ENCODE measurements at regions not wholly inside any gene's neighbourhood (a gene's known extent, or its start where the extent isn't known, plus 50 kb on each side); places are given as distances from the start of the nearest gene placed in this dataset.

GRCh38 chr2:125573432-125573831, 1082.5 kb upstream of the GYPC start:
- Histone ChIP-seq H3K4me1 (no peaks in the 10 kb centered on the region), H3K36me3 (no peaks in the 10 kb centered on the region), H3K9me3 (no peaks in the 10 kb centered on the region), H3K27ac (no peak overlapping the region), H3K27me3 (no peaks in the 10 kb centered on the region), H3K4me3 (no peak overlapping the region)
- DNase-seq (no peak), ATAC-seq (ENCODE audit: low FRiP score in 2 of 2) (no peak)
- 57 to 60% methylated on average over 2 of the region's 2 CpGs for WGBS, 2 donors
- TF ChIP-seq POLR2AphosphoS5 (IDR thresholded peaks at IDR 0.05) (no peak), POLR2A (IDR thresholded peaks at IDR 0.05) (no peak), CTCF (IDR thresholded peaks at IDR 0.05) (no peak), EP300 (IDR thresholded peaks at IDR 0.05) (no peak)

GRCh38 chr2:125576558-125576957, 1079.4 kb upstream of the GYPC start:
- no peak for ATAC-seq (ENCODE audit: low FRiP score in 2 of 2)
- no peaks in the 10 kb centered on the region for H3K4me1 ChIP-seq
- no peaks in the 10 kb centered on the region for H3K36me3 ChIP-seq
- WGBS, 2 donors = 74 to 80% methylated on average over 3 of the region's 3 CpGs
- no peak overlapping the region for H3K4me3 ChIP-seq
- H3K27me3 ChIP-seq = no peaks in the 10 kb centered on the region
- H3K27ac ChIP-seq = no peak overlapping the region
- DNase-seq = no peak
- TF ChIP-seq POLR2AphosphoS5 (IDR thresholded peaks at IDR 0.05) (no peak), POLR2A (IDR thresholded peaks at IDR 0.05) (no peak), EP300 (IDR thresholded peaks at IDR 0.05) (no peak), CTCF (IDR thresholded peaks at IDR 0.05) (no peak)
- no peaks in the 10 kb centered on the region for H3K9me3 ChIP-seq

DNA sequence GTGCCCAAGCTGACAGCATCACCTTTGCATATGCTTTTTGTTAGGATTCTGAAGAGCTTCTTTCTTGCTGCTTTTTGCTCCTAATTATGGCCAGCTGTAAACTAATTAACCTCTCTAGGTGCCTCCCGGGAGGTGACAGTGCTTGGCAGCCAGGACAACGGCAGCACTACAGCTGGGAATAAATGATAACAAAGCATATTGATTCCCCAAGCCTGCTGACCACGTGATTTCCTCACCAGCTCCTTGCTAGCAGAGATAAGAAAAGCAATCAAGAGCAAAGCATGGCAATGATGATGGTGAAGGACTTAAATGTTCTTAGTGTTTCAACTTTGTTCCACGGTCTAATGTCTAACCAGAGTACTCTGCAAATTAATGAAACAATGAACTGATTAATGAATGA, 1074.4 kb upstream of the GYPC start:
- Histone ChIP-seq H3K27me3 (no peaks in the 10 kb centered on the region), H3K27ac (no peak overlapping the region), H3K36me3 (no peaks in the 10 kb centered on the region), H3K9me3 (no peaks in the 10 kb centered on the region), H3K4me3 (no peak overlapping the region), H3K4me1 (no peaks in the 10 kb centered on the region)
- WGBS, 2 donors = 7 to 19% methylated on average over 4 of the region's 4 CpGs
- DNase-seq = no peak
- no peak for ATAC-seq (ENCODE audit: low FRiP score in 2 of 2)
- TF ChIP-seq EP300 (IDR thresholded peaks at IDR 0.05) (no peak), POLR2A (IDR thresholded peaks at IDR 0.05) (no peak), CTCF (IDR thresholded peaks at IDR 0.05) (no peak), POLR2AphosphoS5 (IDR thresholded peaks at IDR 0.05) (no peak)

GRCh38 chr2:125582516-125582915, 1073.4 kb upstream of the GYPC start:
- Histone ChIP-seq H3K4me1 (no peaks in the 10 kb centered on the region), H3K27me3 (no peaks in the 10 kb centered on the region), H3K27ac (no peak overlapping the region), H3K36me3 (no peaks in the 10 kb centered on the region), H3K4me3 (no peak overlapping the region), H3K9me3 (no peaks in the 10 kb centered on the region)
- TF ChIP-seq POLR2A (IDR thresholded peaks at IDR 0.05) = no peak
- no peak for TF ChIP-seq EP300 (IDR thresholded peaks at IDR 0.05)
- no peak for TF ChIP-seq CTCF (IDR thresholded peaks at IDR 0.05)
- TF ChIP-seq POLR2AphosphoS5 (IDR thresholded peaks at IDR 0.05) = no peak
- ATAC-seq (ENCODE audit: low FRiP score in 2 of 2) (no peak), DNase-seq (no peak)
- 7 to 24% methylated on average over 1 of the region's 1 CpG for WGBS, 2 donors

GRCh38 chr2:125584732-125585131, 1071.2 kb upstream of the GYPC start:
- Histone ChIP-seq H3K27ac (no peak overlapping the region), H3K36me3 (no peaks in the 10 kb centered on the region), H3K4me3 (no peak overlapping the region), H3K27me3 (no peaks in the 10 kb centered on the region), H3K4me1 (no peaks in the 10 kb centered on the region), H3K9me3 (no peaks in the 10 kb centered on the region)
- ATAC-seq (ENCODE audit: low FRiP score in 2 of 2) = no peak
- DNase-seq = no peak
- 69 to 85% methylated on average over 1 of the region's 1 CpG for WGBS, 2 donors
- TF ChIP-seq EP300 (IDR thresholded peaks at IDR 0.05) (no peak), POLR2AphosphoS5 (IDR thresholded peaks at IDR 0.05) (no peak), CTCF (IDR thresholded peaks at IDR 0.05) (no peak), POLR2A (IDR thresholded peaks at IDR 0.05) (no peak)
